MCF 10A (cell line): ENCODE measurements at regions not wholly inside any gene's neighbourhood (a gene's known extent, or its start where the extent isn't known, plus 50 kb on each side); places are given as distances from the start of the nearest gene placed in this dataset.

Experiments
- BruUV-seq: library from RNA; stranded (reverse); fragments of 400-500 nt; replicated peaks from 2 replicates; lab custom pipeline; 2021; lab: Mats Ljungman, UMichigan
- CTCF ChIA-PET: fragments of 300-600 bp; sonication (Branson Sonifier 250); formaldehyde crosslinking; extraction: SDS; loops from one replicate; lab custom pipeline; 2021; ENCODE audit warnings: antibody characterized with exemption, inconsistent platforms; lab: Yijun Ruan, JAX
- POLR2A ChIA-PET: fragments of 300-600, 350-650 bp; sonication (Branson Sonifier 250); formaldehyde crosslinking; extraction: SDS; loops from one replicate; lab custom pipeline; 2020; ENCODE audit warnings: antibody characterized with exemption, inconsistent platforms; lab: Yijun Ruan, JAX
- DNase-seq: peaks from one replicate; pipeline ENCODE4 v3.0.0-alpha.2; 2018; ENCODE audit not compliant: unreplicated experiment
- H3K27ac Mint-ChIP-seq: one replicate; pipeline ENCODE4 v1.8.0; 2022; ENCODE audit warnings: mild to moderate bottlenecking, low read depth, mixed read lengths; ENCODE audit not compliant: unreplicated experiment
- H3K27me3 Mint-ChIP-seq: one replicate; pipeline ENCODE4 v1.8.0; 2022; ENCODE audit warnings: mixed read lengths; ENCODE audit not compliant: insufficient read depth, unreplicated experiment
- H3K36me3 Mint-ChIP-seq: one replicate; pipeline ENCODE4 v1.8.0; 2022; ENCODE audit warnings: mild to moderate bottlenecking, moderate library complexity, mixed read lengths; ENCODE audit not compliant: insufficient read depth, unreplicated experiment
- H3K4me1 Mint-ChIP-seq: one replicate; pipeline ENCODE4 v1.8.0; 2022; ENCODE audit warnings: mixed read lengths; ENCODE audit not compliant: insufficient read depth, unreplicated experiment
- H3K4me3 Mint-ChIP-seq: one replicate; pipeline ENCODE4 v1.8.0; 2022; ENCODE audit warnings: mild to moderate bottlenecking, moderate library complexity, mixed read lengths; ENCODE audit not compliant: unreplicated experiment
- H3K9me3 Mint-ChIP-seq: one replicate; pipeline ENCODE4 v1.8.0; 2022; ENCODE audit warnings: mixed read lengths; ENCODE audit not compliant: unreplicated experiment
- intact Hi-C: fragments of 100-400 bp; cut with micrococcal nuclease; formaldehyde crosslinking; loops from 2 replicates; pipeline ENCODE4 v1.14.1; 2022
- TF ChIP-seq, protein P1 (sequence below): fragments of 200-600 bp; IDR thresholded peaks from one replicate; pipeline ENCODE4 v1.8.0; 2022; ENCODE audit warnings: antibody characterized with exemption, mild to moderate bottlenecking; ENCODE audit not compliant: unreplicated experiment

DNA sequence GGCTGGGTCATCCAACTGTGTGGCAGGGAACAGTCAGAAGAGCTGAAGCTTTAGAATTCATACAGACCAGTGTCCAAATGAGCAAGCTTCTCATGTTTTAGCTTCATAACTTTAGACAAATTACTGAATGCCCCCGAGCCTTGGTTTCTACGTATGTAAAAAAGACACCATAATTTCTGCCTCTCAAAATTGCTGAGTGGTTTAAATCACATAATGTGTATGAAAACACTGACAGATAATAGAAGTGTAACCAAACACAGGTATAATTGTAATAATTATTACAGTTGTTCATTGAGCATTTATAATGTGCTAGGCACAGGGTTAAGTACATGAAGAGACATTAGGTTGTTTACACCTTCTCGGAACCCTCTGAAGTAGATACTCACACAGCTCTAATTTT is 207.2 kb downstream of the IGSF11 start:
- BruUV-seq, result no TSS peak
- Mint-ChIP-seq H3K36me3 (no peaks in the 10 kb centered on the region), H3K4me3 (no peak overlapping the region), H3K27me3 (no peaks in the 10 kb centered on the region), H3K9me3 (no peaks in the 10 kb centered on the region), H3K4me1 (no peaks in the 10 kb centered on the region), H3K27ac (no peak overlapping the region)
- DNase-seq, result no peak
- CTCF ChIA-PET, result interaction anchor here (0.7 to 1.5 kb wide), 3 partner anchors 9 to 138 kb away, joined by 3 to 4 read pairs (median 4); no protein-coding TSS in a partner anchor
- POLR2A ChIA-PET, result no interaction called here
- TF ChIP-seq, protein P1, sequence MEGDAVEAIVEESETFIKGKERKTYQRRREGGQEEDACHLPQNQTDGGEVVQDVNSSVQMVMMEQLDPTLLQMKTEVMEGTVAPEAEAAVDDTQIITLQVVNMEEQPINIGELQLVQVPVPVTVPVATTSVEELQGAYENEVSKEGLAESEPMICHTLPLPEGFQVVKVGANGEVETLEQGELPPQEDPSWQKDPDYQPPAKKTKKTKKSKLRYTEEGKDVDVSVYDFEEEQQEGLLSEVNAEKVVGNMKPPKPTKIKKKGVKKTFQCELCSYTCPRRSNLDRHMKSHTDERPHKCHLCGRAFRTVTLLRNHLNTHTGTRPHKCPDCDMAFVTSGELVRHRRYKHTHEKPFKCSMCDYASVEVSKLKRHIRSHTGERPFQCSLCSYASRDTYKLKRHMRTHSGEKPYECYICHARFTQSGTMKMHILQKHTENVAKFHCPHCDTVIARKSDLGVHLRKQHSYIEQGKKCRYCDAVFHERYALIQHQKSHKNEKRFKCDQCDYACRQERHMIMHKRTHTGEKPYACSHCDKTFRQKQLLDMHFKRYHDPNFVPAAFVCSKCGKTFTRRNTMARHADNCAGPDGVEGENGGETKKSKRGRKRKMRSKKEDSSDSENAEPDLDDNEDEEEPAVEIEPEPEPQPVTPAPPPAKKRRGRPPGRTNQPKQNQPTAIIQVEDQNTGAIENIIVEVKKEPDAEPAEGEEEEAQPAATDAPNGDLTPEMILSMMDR, result no peak
- intact Hi-C loops, result no loop called here

DNA sequence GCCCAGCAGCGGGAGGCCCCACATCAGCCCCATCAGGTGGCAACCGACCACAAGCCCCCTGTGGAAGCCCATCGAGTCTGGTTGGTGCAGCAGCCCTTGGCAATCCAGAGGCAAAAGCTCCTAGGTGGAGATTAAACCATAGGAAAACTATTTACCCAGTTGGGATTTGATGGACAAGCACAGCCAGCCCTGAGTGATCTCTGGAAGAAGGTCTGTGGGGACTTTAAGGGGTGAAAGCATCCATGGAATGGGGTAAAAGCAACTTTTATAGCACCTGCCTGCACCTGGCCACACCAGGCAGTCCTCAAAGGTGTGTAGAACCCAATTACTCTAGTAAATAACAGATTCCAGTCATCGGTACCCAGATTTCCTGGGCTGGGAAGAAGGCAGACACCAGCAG is 206.3 kb downstream of the IGSF11 start:
- no peaks in the 10 kb centered on the region for H3K9me3 Mint-ChIP-seq
- intact Hi-C loops, result no loop called here
- H3K27me3 Mint-ChIP-seq, result no peaks in the 10 kb centered on the region

DNA sequence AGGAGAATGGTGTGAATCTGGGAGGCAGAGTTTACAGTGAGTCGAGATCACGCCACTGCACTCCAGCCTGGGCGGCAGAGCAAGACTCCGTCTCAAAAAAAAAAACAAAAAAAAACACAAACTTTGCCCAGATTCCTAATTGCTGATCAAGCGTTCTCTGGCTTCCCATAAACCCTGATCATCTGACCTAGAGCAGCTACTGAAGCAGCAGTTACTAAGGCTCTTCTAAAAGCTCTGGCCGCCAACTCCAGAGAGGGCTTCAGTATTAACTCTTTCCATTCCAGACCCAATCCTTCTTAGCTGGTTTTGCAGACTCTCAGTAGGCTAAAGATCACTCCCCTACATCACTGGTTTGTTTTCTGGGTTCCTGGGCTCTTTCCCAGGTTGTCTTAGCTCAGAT is 201.6 kb downstream of the IGSF11 start:
- Mint-ChIP-seq H3K9me3 (peaks cover 4% of the 10 kb centered on the region), H3K27me3 (no peaks in the 10 kb centered on the region), H3K36me3 (no peaks in the 10 kb centered on the region), H3K27ac (no peak overlapping the region), H3K4me3 (no peak overlapping the region), H3K4me1 (no peaks in the 10 kb centered on the region)
- CTCF ChIA-PET, result interaction anchor here (0.6 to 2.0 kb wide), 5 partner anchors 16 to 258 kb away, joined by 3 to 5 read pairs (median 3); partner anchors contain the start of gene IGSF11
- BruUV-seq, result no TSS peak
- no peak for DNase-seq
- POLR2A ChIA-PET, result interaction anchor here (0.5 kb wide), 1 partner anchor 20 kb away, joined by 3 read pairs; no protein-coding TSS in a partner anchor
- TF ChIP-seq, protein P1, result no peak
- intact Hi-C loops, result no loop called here

More for the DNA sequence above, 206.3 kb downstream of the IGSF11 start:
- Mint-ChIP-seq H3K36me3 (no peaks in the 10 kb centered on the region), H3K4me1 (no peaks in the 10 kb centered on the region), H3K4me3 (no peak overlapping the region), H3K27ac (no peak overlapping the region)
- no TSS peak for BruUV-seq
- DNase-seq, result no peak
- TF ChIP-seq, protein P1, result no peak
- POLR2A ChIA-PET, result no interaction called here
- CTCF ChIA-PET, result no interaction called here

DNA sequence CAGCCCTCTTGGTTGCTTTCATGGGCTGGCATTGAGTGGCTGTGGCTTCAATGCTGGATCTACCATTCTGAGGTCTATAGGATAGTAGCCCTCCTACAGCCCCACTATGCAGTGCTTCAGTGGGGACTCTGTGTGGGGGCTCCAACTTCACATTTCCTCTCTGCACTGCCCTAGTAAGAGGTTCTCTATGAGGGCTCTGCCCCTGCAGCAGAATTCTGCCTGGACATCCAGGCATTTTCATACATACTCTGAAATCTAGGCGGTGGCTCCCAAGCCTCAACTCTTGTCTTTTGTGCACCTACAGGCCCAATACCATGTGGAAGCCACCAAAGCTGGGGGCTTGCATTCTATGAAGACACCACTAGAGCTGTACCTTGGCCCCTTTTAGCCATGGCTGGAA is 195.8 kb downstream of the IGSF11 start:
- no peak overlapping the region for H3K4me3 Mint-ChIP-seq
- peaks cover 19% of the 10 kb centered on the region for H3K9me3 Mint-ChIP-seq
- DNase-seq, result no peak
- TF ChIP-seq, protein P1, result no peak
- H3K27me3 Mint-ChIP-seq, result no peaks in the 10 kb centered on the region
- no peak overlapping the region for H3K27ac Mint-ChIP-seq
- intact Hi-C loops, result no loop called here
- BruUV-seq, result no TSS peak
- H3K36me3 Mint-ChIP-seq, result no peaks in the 10 kb centered on the region
- ChIA-PET POLR2A (no interaction called here), CTCF (no interaction called here)
- H3K4me1 Mint-ChIP-seq, result no peaks in the 10 kb centered on the region
